ENCODE measurements at regions not wholly inside any gene's neighbourhood (a gene's known extent, or its start where the extent isn't known, plus 50 kb on each side); places are given as distances from the start of the nearest gene placed in this dataset.

- Histone ChIP-seq H3K9ac (ENCODE audit: low read length) (no peak overlapping the region), H3K79me2 (replicated peaks; ENCODE audit: insufficient read depth, low read length) (no peaks in the 10 kb centered on the region), H3K27me3 (ENCODE audit: insufficient read depth, low read depth, low read length) (no peaks in the 10 kb centered on the region), H3K27ac (ENCODE audit: low read length) (no peak overlapping the region), H3K9me3 (ENCODE audit: low read length) (no peaks in the 10 kb centered on the region), H3K36me3 (ENCODE audit: insufficient read depth, low read length) (no peaks in the 10 kb centered on the region), H4K20me1 (ENCODE audit: insufficient read depth) (no peaks in the 10 kb centered on the region), H3K9me2 (ENCODE audit: insufficient read depth, low read length) (no peaks in the 10 kb centered on the region), H3K4me3 (ENCODE audit: low read length) (no peak overlapping the region), H3K4me2 (ENCODE audit: low read length) (no peak overlapping the region), H2AFZ (ENCODE audit: low read depth, low read length) (no peak overlapping the region), H3F3A (ENCODE audit: insufficient read depth, low read length, poor library complexity, severe bottlenecking) (no peaks in the 10 kb centered on the region)
- TF ChIP-seq POLR2AphosphoS5 (IDR thresholded peaks at IDR 0.05) (no peak), CTCF (IDR thresholded peaks at IDR 0.05; ENCODE audit: poor library complexity, severe bottlenecking) (no peak), SMC3 (conservative IDR thresholded peaks at IDR 0.05; ENCODE audit: poor library complexity) (no peak), RAD21 (conservative IDR thresholded peaks at IDR 0.05) (no peak), TAF1 (IDR thresholded peaks at IDR 0.05; ENCODE audit: low read depth) (no peak), MXI1 (conservative IDR thresholded peaks at IDR 0.05; ENCODE audit: poor library complexity, severe bottlenecking) (no peak), EP300 (conservative IDR thresholded peaks at IDR 0.05; ENCODE audit: poor library complexity, severe bottlenecking) (no peak), EZH2 (IDR thresholded peaks at IDR 0.05; ENCODE audit: borderline replicate concordance, insufficient read depth, low read length, poor library complexity, severe bottlenecking) (no peak)
- TF ChIP-seq, protein P1, sequence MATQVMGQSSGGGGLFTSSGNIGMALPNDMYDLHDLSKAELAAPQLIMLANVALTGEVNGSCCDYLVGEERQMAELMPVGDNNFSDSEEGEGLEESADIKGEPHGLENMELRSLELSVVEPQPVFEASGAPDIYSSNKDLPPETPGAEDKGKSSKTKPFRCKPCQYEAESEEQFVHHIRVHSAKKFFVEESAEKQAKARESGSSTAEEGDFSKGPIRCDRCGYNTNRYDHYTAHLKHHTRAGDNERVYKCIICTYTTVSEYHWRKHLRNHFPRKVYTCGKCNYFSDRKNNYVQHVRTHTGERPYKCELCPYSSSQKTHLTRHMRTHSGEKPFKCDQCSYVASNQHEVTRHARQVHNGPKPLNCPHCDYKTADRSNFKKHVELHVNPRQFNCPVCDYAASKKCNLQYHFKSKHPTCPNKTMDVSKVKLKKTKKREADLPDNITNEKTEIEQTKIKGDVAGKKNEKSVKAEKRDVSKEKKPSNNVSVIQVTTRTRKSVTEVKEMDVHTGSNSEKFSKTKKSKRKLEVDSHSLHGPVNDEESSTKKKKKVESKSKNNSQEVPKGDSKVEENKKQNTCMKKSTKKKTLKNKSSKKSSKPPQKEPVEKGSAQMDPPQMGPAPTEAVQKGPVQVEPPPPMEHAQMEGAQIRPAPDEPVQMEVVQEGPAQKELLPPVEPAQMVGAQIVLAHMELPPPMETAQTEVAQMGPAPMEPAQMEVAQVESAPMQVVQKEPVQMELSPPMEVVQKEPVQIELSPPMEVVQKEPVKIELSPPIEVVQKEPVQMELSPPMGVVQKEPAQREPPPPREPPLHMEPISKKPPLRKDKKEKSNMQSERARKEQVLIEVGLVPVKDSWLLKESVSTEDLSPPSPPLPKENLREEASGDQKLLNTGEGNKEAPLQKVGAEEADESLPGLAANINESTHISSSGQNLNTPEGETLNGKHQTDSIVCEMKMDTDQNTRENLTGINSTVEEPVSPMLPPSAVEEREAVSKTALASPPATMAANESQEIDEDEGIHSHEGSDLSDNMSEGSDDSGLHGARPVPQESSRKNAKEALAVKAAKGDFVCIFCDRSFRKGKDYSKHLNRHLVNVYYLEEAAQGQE (IDR thresholded peaks at IDR 0.05; ENCODE audit: borderline replicate concordance) = no peak
Observed at GRCh38 chr9:89943309-89943708, 338.5 kb downstream of the GADD45G start.

DNA sequence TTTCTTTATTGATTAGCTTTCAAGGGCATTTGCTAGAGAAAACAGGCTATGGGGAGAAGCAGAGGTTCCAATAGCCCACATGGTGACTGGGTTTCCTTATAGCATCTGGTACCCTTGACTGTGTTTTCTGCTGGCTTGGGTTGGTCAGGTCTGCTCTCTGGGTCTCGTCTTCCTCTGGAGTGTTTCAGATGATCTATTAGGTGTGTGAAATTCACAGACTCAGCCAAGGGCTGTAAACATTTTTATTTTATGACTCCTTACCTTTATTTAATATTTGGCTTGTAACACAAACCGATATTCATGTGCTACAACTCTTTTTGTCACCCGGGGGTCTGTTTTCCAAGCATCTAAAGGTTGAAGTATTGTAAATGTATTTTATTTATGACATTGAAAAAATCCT is 338.9 kb downstream of the GADD45G start:
- H3K79me2 ChIP-seq (replicated peaks; ENCODE audit: insufficient read depth, low read length) = no peaks in the 10 kb centered on the region

More for the DNA sequence above, 338.9 kb downstream of the GADD45G start:
- Histone ChIP-seq H3K4me3 (ENCODE audit: low read length) (no peak overlapping the region), H3K9me3 (ENCODE audit: low read length) (no peaks in the 10 kb centered on the region), H4K20me1 (ENCODE audit: insufficient read depth) (no peaks in the 10 kb centered on the region), H3K4me2 (ENCODE audit: low read length) (no peak overlapping the region), H3K9ac (ENCODE audit: low read length) (no peak overlapping the region), H3F3A (ENCODE audit: insufficient read depth, low read length, poor library complexity, severe bottlenecking) (no peaks in the 10 kb centered on the region), H2AFZ (ENCODE audit: low read depth, low read length) (no peak overlapping the region), H3K27ac (ENCODE audit: low read length) (no peak overlapping the region), H3K27me3 (ENCODE audit: insufficient read depth, low read depth, low read length) (no peaks in the 10 kb centered on the region), H3K9me2 (ENCODE audit: insufficient read depth, low read length) (no peaks in the 10 kb centered on the region), H3K36me3 (ENCODE audit: insufficient read depth, low read length) (no peaks in the 10 kb centered on the region)
- TF ChIP-seq, protein P1 (IDR thresholded peaks at IDR 0.05; ENCODE audit: borderline replicate concordance) = no peak
- TF ChIP-seq EP300 (conservative IDR thresholded peaks at IDR 0.05; ENCODE audit: poor library complexity, severe bottlenecking) (no peak), POLR2AphosphoS5 (IDR thresholded peaks at IDR 0.05) (no peak), MXI1 (conservative IDR thresholded peaks at IDR 0.05; ENCODE audit: poor library complexity, severe bottlenecking) (no peak), EZH2 (IDR thresholded peaks at IDR 0.05; ENCODE audit: borderline replicate concordance, insufficient read depth, low read length, poor library complexity, severe bottlenecking) (no peak), RAD21 (conservative IDR thresholded peaks at IDR 0.05) (no peak), SMC3 (conservative IDR thresholded peaks at IDR 0.05; ENCODE audit: poor library complexity) (no peak), CTCF (IDR thresholded peaks at IDR 0.05; ENCODE audit: poor library complexity, severe bottlenecking) (no peak), TAF1 (IDR thresholded peaks at IDR 0.05; ENCODE audit: low read depth) (no peak)
